ENCODE measurements at regions not wholly inside any gene's neighbourhood (a gene's known extent, or its start where the extent isn't known, plus 50 kb on each side); places are given as distances from the start of the nearest gene placed in this dataset.

DNA sequence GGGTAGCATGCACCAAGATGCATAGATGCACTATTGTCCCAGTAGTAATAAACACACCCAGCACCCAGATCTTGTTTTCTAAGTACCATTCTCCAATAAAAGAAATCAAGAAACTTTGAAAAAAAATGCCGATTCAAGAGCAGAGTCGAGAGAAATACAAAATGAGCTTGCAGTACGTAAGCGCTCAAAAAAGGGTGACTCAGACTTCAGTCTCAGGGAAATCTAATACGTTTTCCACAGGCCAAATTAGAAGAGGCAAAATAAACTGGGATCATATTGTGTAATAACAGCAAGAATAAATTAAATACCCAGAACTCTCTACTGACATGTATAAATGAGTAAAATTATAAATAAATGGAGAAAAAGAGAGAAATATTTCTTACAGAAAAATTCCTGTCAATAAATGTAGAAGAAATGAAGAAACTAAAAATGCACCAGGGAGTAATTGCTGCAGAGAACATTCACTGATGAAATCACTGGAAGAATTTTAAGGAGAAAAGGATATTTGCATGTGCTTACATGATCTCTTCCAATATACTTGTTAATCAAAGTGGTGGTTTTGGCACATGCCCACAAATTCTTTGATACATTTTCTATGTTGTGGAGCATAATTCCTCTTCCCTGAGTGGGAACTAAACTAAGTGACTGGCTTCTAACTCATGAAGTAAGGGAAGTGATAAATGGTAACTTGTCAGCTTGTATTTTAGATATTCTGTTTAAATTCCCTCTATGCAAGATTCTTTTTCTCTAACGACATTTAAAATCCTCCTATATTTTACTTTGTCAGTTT is 567.6 kb upstream of the ADAMTS16 start:
- Mint-ChIP-seq H3K27ac (no peak overlapping the region), H3K4me1 (no peaks in the 10 kb centered on the region), H3K27me3 (no peaks in the 10 kb centered on the region), H3K9me3 (ENCODE audit: insufficient read depth) (peaks cover 3% of the 10 kb centered on the region), H3K4me3 (no peak overlapping the region)
- H3K27me3 ChIP-seq (replicated peaks in 1 of 4; ENCODE audit: control extremely low read depth in 1 of 4, control insufficient read depth in 3 of 4, insufficient read depth in 4 of 4, low read length in 3 of 4) = no peaks in the 10 kb centered on the region
- no peaks in the 10 kb centered on the region for H3K36me3 ChIP-seq (replicated peaks in 1 of 2; ENCODE audit: control extremely low read depth in 1 of 2, control insufficient read depth in 1 of 2, extremely low read depth in 1 of 2, insufficient read depth in 2 of 2, low read length in 1 of 2)
- no peak overlapping the region for H3K4me3 ChIP-seq (ENCODE audit: control extremely low read depth in 1 of 5, extremely low read depth in 1 of 5, insufficient read depth in 1 of 5, low read depth in 2 of 5, low read length in 4 of 5)
- 96% methylated on average over 4 of the region's 6 CpGs for WGBS (ENCODE audit: insufficient coverage)
- DNase-seq = no peak
- CTCF ChIA-PET = no interaction called here
- no peak overlapping the region for H2AFZ ChIP-seq (ENCODE audit: insufficient read depth, low read depth, low read length, poor library complexity, severe bottlenecking)
- H3K9me3 ChIP-seq (ENCODE audit: control extremely low read depth in 1 of 3, control insufficient read depth in 2 of 3, insufficient read depth in 1 of 3, low read length in 2 of 3) = no peaks in the 10 kb centered on the region
- no peak for ATAC-seq (ENCODE audit: low read depth)
- H3K4me2 ChIP-seq (replicated peaks; ENCODE audit: low read depth, low read length, poor library complexity, severe bottlenecking) = no peak overlapping the region
- no peak for TF ChIP-seq EZH2 (IDR thresholded peaks at IDR 0.05; ENCODE audit: borderline replicate concordance, insufficient read depth, low read depth, low read length, poor library complexity, severe bottlenecking)
- TF ChIP-seq, protein P1, sequence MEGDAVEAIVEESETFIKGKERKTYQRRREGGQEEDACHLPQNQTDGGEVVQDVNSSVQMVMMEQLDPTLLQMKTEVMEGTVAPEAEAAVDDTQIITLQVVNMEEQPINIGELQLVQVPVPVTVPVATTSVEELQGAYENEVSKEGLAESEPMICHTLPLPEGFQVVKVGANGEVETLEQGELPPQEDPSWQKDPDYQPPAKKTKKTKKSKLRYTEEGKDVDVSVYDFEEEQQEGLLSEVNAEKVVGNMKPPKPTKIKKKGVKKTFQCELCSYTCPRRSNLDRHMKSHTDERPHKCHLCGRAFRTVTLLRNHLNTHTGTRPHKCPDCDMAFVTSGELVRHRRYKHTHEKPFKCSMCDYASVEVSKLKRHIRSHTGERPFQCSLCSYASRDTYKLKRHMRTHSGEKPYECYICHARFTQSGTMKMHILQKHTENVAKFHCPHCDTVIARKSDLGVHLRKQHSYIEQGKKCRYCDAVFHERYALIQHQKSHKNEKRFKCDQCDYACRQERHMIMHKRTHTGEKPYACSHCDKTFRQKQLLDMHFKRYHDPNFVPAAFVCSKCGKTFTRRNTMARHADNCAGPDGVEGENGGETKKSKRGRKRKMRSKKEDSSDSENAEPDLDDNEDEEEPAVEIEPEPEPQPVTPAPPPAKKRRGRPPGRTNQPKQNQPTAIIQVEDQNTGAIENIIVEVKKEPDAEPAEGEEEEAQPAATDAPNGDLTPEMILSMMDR (IDR thresholded peaks at IDR 0.05) = no peak
- H4K20me1 ChIP-seq (ENCODE audit: control insufficient read depth, insufficient read depth, low read length, poor library complexity, severe bottlenecking) = no peaks in the 10 kb centered on the region
- no peak overlapping the region for H3K9ac ChIP-seq (ENCODE audit: low read length)
- H3K79me2 ChIP-seq (ENCODE audit: control insufficient read depth, insufficient read depth, low read length) = no peaks in the 10 kb centered on the region
- intact Hi-C loops (cut with micrococcal nuclease) = no loop called here
- no peak overlapping the region for H3K27ac ChIP-seq (ENCODE audit: low read length in 2 of 2)
- POLR2A ChIA-PET = no interaction called here
- no peaks in the 10 kb centered on the region for H3K4me1 ChIP-seq (ENCODE audit: control insufficient read depth in 2 of 2, insufficient read depth in 2 of 2, low read length in 2 of 2)

DNA sequence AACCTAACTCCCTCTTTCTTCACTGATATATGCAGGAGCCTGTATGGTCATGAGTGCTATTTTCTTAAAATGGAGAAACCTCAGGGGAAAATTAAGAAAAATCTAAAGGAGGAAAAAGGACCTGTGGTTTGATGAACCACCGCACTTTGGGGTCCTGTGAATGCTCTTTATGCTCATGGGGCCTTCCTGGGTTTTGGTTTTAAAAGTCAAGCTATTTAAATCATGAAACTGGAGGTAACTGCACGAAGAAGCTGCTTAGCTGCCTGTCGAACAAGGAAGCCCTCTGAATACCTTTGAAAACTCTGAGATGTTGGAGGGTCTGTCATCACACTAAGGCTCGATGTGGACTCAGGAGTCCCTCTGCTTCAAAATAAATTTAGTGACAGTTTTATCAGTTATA is 564.5 kb upstream of the ADAMTS16 start:
- Mint-ChIP-seq H3K4me3 (no peak overlapping the region), H3K4me1 (no peaks in the 10 kb centered on the region), H3K9me3 (ENCODE audit: insufficient read depth) (peaks cover 7% of the 10 kb centered on the region), H3K27me3 (no peaks in the 10 kb centered on the region), H3K27ac (no peak overlapping the region)
- ATAC-seq (ENCODE audit: low read depth) (no peak), DNase-seq (no peak)
- peaks cover 0 to 3% (median 0%) of the 10 kb centered on the region in 3 donors for H3K9me3 ChIP-seq (ENCODE audit: control extremely low read depth in 1 of 3, control insufficient read depth in 2 of 3, insufficient read depth in 1 of 3, low read length in 2 of 3)
- POLR2A ChIA-PET = no interaction called here
- no peaks in the 10 kb centered on the region for H3K36me3 ChIP-seq (replicated peaks in 1 of 2; ENCODE audit: control extremely low read depth in 1 of 2, control insufficient read depth in 1 of 2, extremely low read depth in 1 of 2, insufficient read depth in 2 of 2, low read length in 1 of 2)
- no peaks in the 10 kb centered on the region for H3K79me2 ChIP-seq (ENCODE audit: control insufficient read depth, insufficient read depth, low read length)
- CTCF ChIA-PET = no interaction called here
- H2AFZ ChIP-seq (ENCODE audit: insufficient read depth, low read depth, low read length, poor library complexity, severe bottlenecking) = no peak overlapping the region
- WGBS (ENCODE audit: insufficient coverage) = 38% methylated on average over 3 of the region's 4 CpGs
- no peak overlapping the region for H3K4me2 ChIP-seq (replicated peaks; ENCODE audit: low read depth, low read length, poor library complexity, severe bottlenecking)
- H3K27me3 ChIP-seq (replicated peaks in 1 of 4; ENCODE audit: control extremely low read depth in 1 of 4, control insufficient read depth in 3 of 4, insufficient read depth in 4 of 4, low read length in 3 of 4) = no peaks in the 10 kb centered on the region
- intact Hi-C loops (cut with micrococcal nuclease) = no loop called here
- no peak overlapping the region for H3K4me3 ChIP-seq (ENCODE audit: control extremely low read depth in 1 of 5, extremely low read depth in 1 of 5, insufficient read depth in 1 of 5, low read depth in 2 of 5, low read length in 4 of 5)
- no peaks in the 10 kb centered on the region for H3K4me1 ChIP-seq (ENCODE audit: control insufficient read depth in 2 of 2, insufficient read depth in 2 of 2, low read length in 2 of 2)
- no peak overlapping the region for H3K9ac ChIP-seq (ENCODE audit: low read length)
- no peak overlapping the region for H3K27ac ChIP-seq (ENCODE audit: low read length in 2 of 2)
- TF ChIP-seq, protein P1 (IDR thresholded peaks at IDR 0.05) = no peak
- no peak for TF ChIP-seq EZH2 (IDR thresholded peaks at IDR 0.05; ENCODE audit: borderline replicate concordance, insufficient read depth, low read depth, low read length, poor library complexity, severe bottlenecking)
- no peaks in the 10 kb centered on the region for H4K20me1 ChIP-seq (ENCODE audit: control insufficient read depth, insufficient read depth, low read length, poor library complexity, severe bottlenecking)
